Neutrophil (primary cell): ENCODE measurements at regions not wholly inside any gene's neighbourhood (a gene's known extent, or its start where the extent isn't known, plus 50 kb on each side); places are given as distances from the start of the nearest gene placed in this dataset.

Experiments
- H3K27ac ChIP-seq: fragments of 200-600 bp; sonication (generic); 2 replicates; pipeline ENCODE4 v1.5.1; 2016; ENCODE audit warnings: mild to moderate bottlenecking, moderate library complexity
- H3K27me3 ChIP-seq: fragments of 200-600 bp; sonication (generic); 2 replicates; pipeline ENCODE4 v1.6.0; 2016; ENCODE audit warnings: mild to moderate bottlenecking
- H3K36me3 ChIP-seq: fragments of 200-600 bp; sonication (generic); 2 replicates; pipeline ENCODE4 v1.5.1; 2017
- H3K4me1 ChIP-seq, 2 experiments: fragments of 200-600 bp in 1 of 2; sonication (generic) in 1 of 2; 1 replicate in 1 of 2; 2 replicates in 1 of 2; pipeline versions ENCODE4 v1.5.1 to v1.6.1; 2013 to 2016; ENCODE audit warnings: low read depth in 1 of 2, low read length in 1 of 2, mild to moderate bottlenecking in 1 of 2, moderate library complexity in 1 of 2; ENCODE audit not compliant: control insufficient read depth in 1 of 2, insufficient read depth in 1 of 2
- H3K4me3 ChIP-seq, 2 experiments: fragments of 200-600 bp in 1 of 2; sonication (generic) in 1 of 2; 1 replicate in 1 of 2; 2 replicates in 1 of 2; pipeline ENCODE4 v1.5.1; 2013 to 2016; ENCODE audit warnings: low read depth in 1 of 2, low read length in 1 of 2, mild to moderate bottlenecking in 1 of 2, moderate library complexity in 1 of 2
- H3K9me3 ChIP-seq: fragments of 200-600 bp; sonication (generic); 2 replicates; pipeline ENCODE4 v1.5.1; 2016
- TF ChIP-seq, protein P1 (sequence below): fragments of 200-600 bp; sonication (generic); IDR thresholded peaks from 2 replicates; pipeline ENCODE4 v1.5.1; 2016; ENCODE audit warnings: antibody characterized with exemption

DNA sequence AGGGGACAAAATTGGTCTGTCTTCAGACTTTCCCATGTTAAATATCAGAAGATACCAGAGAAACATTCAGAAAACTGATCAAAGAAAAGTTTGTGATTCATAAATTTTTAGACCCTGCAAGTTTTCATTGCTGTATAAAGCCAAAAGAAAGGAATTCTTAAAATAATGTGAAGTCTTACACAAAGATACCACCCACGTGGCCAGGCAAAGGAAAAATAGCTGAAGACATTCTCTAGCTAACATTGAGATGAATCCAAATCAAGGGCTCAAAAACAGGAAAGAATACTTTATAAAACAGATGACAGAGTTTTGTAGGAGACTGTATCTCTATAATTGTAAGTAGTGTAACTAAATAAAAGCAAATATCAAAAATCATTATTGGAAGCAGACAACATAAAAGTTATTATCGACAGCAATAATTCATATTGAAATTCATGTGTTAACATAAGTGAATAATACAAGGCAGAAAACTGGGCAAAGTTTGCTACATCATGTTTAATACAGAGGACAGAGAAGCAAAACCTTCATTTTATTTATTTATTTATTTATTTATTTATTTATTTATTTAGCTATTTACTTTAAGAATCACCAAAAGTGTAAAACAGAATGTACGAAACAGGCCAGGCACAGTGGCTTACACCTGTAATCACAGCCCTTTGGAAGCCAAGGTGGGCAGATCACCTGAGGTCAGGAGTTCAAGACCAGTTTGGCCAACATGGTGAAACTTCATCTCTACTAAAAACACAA lies 204.6 kb upstream of the SLIT2 start:
- H3K9me3 ChIP-seq, result no peaks in the 10 kb centered on the region
- H3K36me3 ChIP-seq, result no peaks in the 10 kb centered on the region
- no peaks in the 10 kb centered on the region for H3K4me1 ChIP-seq
- TF ChIP-seq, protein P1, sequence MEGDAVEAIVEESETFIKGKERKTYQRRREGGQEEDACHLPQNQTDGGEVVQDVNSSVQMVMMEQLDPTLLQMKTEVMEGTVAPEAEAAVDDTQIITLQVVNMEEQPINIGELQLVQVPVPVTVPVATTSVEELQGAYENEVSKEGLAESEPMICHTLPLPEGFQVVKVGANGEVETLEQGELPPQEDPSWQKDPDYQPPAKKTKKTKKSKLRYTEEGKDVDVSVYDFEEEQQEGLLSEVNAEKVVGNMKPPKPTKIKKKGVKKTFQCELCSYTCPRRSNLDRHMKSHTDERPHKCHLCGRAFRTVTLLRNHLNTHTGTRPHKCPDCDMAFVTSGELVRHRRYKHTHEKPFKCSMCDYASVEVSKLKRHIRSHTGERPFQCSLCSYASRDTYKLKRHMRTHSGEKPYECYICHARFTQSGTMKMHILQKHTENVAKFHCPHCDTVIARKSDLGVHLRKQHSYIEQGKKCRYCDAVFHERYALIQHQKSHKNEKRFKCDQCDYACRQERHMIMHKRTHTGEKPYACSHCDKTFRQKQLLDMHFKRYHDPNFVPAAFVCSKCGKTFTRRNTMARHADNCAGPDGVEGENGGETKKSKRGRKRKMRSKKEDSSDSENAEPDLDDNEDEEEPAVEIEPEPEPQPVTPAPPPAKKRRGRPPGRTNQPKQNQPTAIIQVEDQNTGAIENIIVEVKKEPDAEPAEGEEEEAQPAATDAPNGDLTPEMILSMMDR, result no peak
- no peaks in the 10 kb centered on the region for H3K27me3 ChIP-seq
- H3K4me3 ChIP-seq, result no peak overlapping the region
- H3K27ac ChIP-seq, result no peak overlapping the region

DNA sequence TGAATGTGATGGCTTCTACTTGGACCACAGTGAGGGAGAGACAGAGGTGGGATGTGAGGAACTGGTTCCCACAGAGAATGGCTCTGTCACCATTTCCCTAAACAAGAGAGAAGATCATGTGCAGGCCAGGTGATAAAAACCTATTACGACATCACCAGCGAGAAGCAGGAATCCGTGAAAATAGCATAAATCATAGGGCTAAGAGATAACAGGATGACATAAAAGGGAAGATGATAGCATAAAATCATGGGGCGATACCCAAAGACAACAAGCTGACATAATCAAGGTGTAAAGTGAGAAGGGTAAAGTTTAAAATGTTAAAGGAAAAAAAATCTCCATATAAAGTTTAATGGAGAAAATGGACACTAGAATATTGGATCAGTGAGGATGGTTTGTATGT lies 205.5 kb upstream of the SLIT2 start:
- Histone ChIP-seq H3K27ac (no peak overlapping the region), H3K4me1 (no peaks in the 10 kb centered on the region), H3K27me3 (no peaks in the 10 kb centered on the region), H3K36me3 (no peaks in the 10 kb centered on the region), H3K9me3 (no peaks in the 10 kb centered on the region), H3K4me3 (no peak overlapping the region)
- TF ChIP-seq, protein P1, result no peak

DNA sequence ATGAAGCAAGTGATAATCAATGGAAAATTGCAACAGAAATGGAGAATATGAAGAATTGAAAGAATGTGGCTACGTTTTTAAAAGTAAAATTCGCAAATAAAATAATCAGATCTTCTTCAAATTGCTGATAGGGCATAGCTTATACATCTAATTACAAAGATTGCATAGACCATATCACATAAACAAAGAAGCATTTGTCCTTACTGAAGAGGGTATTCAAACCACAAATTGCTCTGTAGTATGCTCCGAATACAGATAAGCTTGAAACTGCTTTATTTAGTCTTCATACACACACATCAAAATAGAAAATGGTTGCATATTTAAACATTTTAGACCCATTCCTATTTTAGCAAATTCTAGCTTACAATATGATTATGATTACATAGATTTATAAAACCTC lies 206.7 kb upstream of the SLIT2 start:
- TF ChIP-seq, protein P1, result no peak

DNA sequence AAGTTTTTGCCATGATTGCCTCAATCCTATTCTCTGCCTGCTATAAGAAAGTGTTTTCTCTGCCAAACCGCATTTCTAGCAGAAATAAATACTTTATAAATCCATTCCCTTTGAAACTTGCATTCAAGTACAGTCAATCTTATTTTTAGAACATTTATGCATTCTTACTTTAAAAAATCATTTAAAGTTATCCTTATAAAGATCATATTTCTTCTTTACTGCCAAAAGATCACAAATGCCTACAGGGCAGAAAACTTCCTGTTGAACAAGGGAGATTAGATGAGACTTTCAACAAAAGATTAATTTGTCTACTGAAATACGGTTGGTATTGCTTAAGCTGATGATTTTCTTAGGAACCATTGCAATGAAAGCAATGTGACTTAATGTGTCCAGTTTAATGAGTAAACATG lies 207.2 kb upstream of the SLIT2 start:
- Histone ChIP-seq H3K27ac (no peak overlapping the region), H3K36me3 (no peaks in the 10 kb centered on the region), H3K4me3 (no peak overlapping the region), H3K4me1 (no peaks in the 10 kb centered on the region), H3K27me3 (no peaks in the 10 kb centered on the region), H3K9me3 (no peaks in the 10 kb centered on the region)
- TF ChIP-seq, protein P1, result no peak

More for the DNA sequence above, 206.7 kb upstream of the SLIT2 start:
- H3K36me3 ChIP-seq, result no peaks in the 10 kb centered on the region
- no peaks in the 10 kb centered on the region for H3K9me3 ChIP-seq
- no peak overlapping the region for H3K27ac ChIP-seq
- no peaks in the 10 kb centered on the region for H3K27me3 ChIP-seq
- H3K4me3 ChIP-seq, result no peak overlapping the region
- H3K4me1 ChIP-seq, result no peaks in the 10 kb centered on the region

DNA sequence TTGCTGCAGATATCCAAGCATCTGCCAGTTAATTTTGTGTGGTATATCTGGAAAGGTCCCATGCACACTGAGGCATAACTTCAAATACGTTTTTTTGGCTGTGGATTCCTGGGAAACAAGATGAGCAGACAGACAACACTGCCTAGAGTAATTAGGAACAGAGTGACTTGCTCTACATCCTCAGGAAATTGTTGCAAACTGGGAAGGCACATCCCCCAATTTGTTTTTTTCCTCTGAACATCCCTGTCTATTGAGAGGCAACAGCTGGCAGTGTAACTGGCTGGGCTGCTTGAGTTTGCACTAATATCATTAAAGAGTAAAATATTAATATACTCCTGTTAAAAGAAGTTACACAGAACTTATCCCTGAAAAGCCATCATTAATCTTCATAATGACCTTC lies 207.7 kb upstream of the SLIT2 start:
- Histone ChIP-seq H3K36me3 (no peaks in the 10 kb centered on the region), H3K4me3 (no peak overlapping the region), H3K4me1 (no peaks in the 10 kb centered on the region), H3K27ac (no peak overlapping the region), H3K27me3 (no peaks in the 10 kb centered on the region), H3K9me3 (no peaks in the 10 kb centered on the region)
- TF ChIP-seq, protein P1, result no peak
